ENCODE measurements at regions not wholly inside any gene's neighbourhood (a gene's known extent, or its start where the extent isn't known, plus 50 kb on each side); places are given as distances from the start of the nearest gene placed in this dataset.

GRCh38 chr5:87570366-87570765 is 157.6 kb upstream of the CCNH start:
- TF ChIP-seq CTCF (IDR thresholded peaks at IDR 0.05), result no peak
- no peak for TF ChIP-seq EP300 (IDR thresholded peaks at IDR 0.05; ENCODE audit: low read depth)
- TF ChIP-seq POLR2A (IDR thresholded peaks at IDR 0.05), result no peak
- TF ChIP-seq POLR2AphosphoS5 (IDR thresholded peaks at IDR 0.05), result no peak
